HCT116 (cell line): ENCODE measurements at regions not wholly inside any gene's neighbourhood (a gene's known extent, or its start where the extent isn't known, plus 50 kb on each side); places are given as distances from the start of the nearest gene placed in this dataset.

Experiments
- CBX3 ChIP-seq: IDR thresholded peaks from 2 replicates; pipeline ENCODE4 v1.6.1; 2012; ENCODE audit warnings: low read depth
- ELF1 ChIP-seq: IDR thresholded peaks from 2 replicates; pipeline ENCODE4 v1.6.1; 2012; ENCODE audit warnings: low read depth, borderline replicate concordance
- JUND ChIP-seq: IDR thresholded peaks from 2 replicates; pipeline ENCODE4 v1.6.1; 2012
- POLR2AphosphoS5 ChIP-seq: IDR thresholded peaks from 2 replicates; pipeline ENCODE4 v1.6.1; 2011; ENCODE audit warnings: mild to moderate bottlenecking, low read depth, low read length, moderate library complexity
- RAD21 ChIP-seq: IDR thresholded peaks from 2 replicates; pipeline ENCODE4 v1.6.1; 2012; ENCODE audit warnings: low read depth, mild to moderate bottlenecking
- YY1 ChIP-seq: IDR thresholded peaks from 2 replicates; pipeline ENCODE4 v1.6.1; 2011; ENCODE audit warnings: low read length, low read depth, moderate library complexity, mild to moderate bottlenecking; ENCODE audit not compliant: insufficient replicate concordance; ENCODE audit errors: extremely low read depth
- TF ChIP-seq, protein P1 (sequence below), 3 experiments: fragments of 200-600 bp in 1 of 3; sonication (generic) in 1 of 3; IDR thresholded peaks in 2 of 3; conservative IDR thresholded peaks in 1 of 3; 2 replicates each; pipeline ENCODE4 v1.5.1; 2012 to 2017; ENCODE audit warnings: low read depth in 2 of 3, low read length in 2 of 3, antibody characterized with exemption in 1 of 3, borderline replicate concordance in 1 of 3, control low read depth in 1 of 3, mild to moderate bottlenecking in 1 of 3, mixed read lengths in 1 of 3, mixed run types in 1 of 3, moderate library complexity in 1 of 3; ENCODE audit not compliant: insufficient read depth in 1 of 3
- TF ChIP-seq, protein P2 (sequence below): IDR thresholded peaks from 2 replicates; pipeline ENCODE4 v1.6.1; 2011; ENCODE audit warnings: mild to moderate bottlenecking, low read length, moderate library complexity; ENCODE audit not compliant: insufficient replicate concordance; ENCODE audit errors: extremely low read depth
- TF ChIP-seq, protein P3 (sequence below): IDR thresholded peaks from 2 replicates; pipeline ENCODE4 v1.6.1; 2012
- TF ChIP-seq, protein P4 (sequence below): IDR thresholded peaks from 2 replicates; pipeline ENCODE4 v1.6.1; 2012; ENCODE audit warnings: low read depth

DNA sequence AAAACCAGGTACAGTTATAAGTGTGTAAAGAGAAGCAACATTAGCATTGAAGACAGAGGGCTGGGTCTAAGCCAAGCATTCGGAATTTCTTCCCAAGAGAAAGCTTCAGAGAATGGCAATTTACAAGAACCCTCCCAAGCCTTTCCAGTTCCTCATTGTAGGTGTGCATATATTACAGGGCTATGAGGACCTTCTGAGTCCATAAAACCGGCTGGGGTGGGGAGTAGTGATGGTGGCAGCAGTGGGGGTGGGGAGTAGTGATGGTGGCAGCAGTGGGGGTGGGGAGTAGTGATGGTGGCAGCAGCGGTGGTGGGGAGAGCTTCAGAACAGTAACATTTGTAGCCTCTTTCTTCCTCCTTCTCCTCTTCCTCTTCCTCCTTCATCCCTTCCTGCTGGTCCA lies 368.7 kb upstream of the UMPS start:
- TF ChIP-seq, protein P1, sequence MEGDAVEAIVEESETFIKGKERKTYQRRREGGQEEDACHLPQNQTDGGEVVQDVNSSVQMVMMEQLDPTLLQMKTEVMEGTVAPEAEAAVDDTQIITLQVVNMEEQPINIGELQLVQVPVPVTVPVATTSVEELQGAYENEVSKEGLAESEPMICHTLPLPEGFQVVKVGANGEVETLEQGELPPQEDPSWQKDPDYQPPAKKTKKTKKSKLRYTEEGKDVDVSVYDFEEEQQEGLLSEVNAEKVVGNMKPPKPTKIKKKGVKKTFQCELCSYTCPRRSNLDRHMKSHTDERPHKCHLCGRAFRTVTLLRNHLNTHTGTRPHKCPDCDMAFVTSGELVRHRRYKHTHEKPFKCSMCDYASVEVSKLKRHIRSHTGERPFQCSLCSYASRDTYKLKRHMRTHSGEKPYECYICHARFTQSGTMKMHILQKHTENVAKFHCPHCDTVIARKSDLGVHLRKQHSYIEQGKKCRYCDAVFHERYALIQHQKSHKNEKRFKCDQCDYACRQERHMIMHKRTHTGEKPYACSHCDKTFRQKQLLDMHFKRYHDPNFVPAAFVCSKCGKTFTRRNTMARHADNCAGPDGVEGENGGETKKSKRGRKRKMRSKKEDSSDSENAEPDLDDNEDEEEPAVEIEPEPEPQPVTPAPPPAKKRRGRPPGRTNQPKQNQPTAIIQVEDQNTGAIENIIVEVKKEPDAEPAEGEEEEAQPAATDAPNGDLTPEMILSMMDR (IDR thresholded peaks at IDR 0.05 in 2 of 3, conservative IDR thresholded peaks at IDR 0.05 in 1 of 3; ENCODE audit: borderline replicate concordance in 1 of 3, insufficient read depth in 1 of 3, low read depth in 2 of 3, low read length in 2 of 3): no peak
- no peak for TF ChIP-seq RAD21
- TF ChIP-seq POLR2AphosphoS5: no peak
- TF ChIP-seq, protein P2, sequence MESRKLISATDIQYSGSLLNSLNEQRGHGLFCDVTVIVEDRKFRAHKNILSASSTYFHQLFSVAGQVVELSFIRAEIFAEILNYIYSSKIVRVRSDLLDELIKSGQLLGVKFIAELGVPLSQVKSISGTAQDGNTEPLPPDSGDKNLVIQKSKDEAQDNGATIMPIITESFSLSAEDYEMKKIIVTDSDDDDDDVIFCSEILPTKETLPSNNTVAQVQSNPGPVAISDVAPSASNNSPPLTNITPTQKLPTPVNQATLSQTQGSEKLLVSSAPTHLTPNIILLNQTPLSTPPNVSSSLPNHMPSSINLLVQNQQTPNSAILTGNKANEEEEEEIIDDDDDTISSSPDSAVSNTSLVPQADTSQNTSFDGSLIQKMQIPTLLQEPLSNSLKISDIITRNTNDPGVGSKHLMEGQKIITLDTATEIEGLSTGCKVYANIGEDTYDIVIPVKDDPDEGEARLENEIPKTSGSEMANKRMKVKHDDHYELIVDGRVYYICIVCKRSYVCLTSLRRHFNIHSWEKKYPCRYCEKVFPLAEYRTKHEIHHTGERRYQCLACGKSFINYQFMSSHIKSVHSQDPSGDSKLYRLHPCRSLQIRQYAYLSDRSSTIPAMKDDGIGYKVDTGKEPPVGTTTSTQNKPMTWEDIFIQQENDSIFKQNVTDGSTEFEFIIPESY: no peak
- TF ChIP-seq JUND: no peak
- no peak for TF ChIP-seq CBX3
- no peak for TF ChIP-seq ELF1
- TF ChIP-seq, protein P3, sequence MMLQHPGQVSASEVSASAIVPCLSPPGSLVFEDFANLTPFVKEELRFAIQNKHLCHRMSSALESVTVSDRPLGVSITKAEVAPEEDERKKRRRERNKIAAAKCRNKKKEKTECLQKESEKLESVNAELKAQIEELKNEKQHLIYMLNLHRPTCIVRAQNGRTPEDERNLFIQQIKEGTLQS: no peak
- TF ChIP-seq YY1: no peak
- TF ChIP-seq, protein P4, sequence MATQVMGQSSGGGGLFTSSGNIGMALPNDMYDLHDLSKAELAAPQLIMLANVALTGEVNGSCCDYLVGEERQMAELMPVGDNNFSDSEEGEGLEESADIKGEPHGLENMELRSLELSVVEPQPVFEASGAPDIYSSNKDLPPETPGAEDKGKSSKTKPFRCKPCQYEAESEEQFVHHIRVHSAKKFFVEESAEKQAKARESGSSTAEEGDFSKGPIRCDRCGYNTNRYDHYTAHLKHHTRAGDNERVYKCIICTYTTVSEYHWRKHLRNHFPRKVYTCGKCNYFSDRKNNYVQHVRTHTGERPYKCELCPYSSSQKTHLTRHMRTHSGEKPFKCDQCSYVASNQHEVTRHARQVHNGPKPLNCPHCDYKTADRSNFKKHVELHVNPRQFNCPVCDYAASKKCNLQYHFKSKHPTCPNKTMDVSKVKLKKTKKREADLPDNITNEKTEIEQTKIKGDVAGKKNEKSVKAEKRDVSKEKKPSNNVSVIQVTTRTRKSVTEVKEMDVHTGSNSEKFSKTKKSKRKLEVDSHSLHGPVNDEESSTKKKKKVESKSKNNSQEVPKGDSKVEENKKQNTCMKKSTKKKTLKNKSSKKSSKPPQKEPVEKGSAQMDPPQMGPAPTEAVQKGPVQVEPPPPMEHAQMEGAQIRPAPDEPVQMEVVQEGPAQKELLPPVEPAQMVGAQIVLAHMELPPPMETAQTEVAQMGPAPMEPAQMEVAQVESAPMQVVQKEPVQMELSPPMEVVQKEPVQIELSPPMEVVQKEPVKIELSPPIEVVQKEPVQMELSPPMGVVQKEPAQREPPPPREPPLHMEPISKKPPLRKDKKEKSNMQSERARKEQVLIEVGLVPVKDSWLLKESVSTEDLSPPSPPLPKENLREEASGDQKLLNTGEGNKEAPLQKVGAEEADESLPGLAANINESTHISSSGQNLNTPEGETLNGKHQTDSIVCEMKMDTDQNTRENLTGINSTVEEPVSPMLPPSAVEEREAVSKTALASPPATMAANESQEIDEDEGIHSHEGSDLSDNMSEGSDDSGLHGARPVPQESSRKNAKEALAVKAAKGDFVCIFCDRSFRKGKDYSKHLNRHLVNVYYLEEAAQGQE: no peak
